ENCODE measurements at regions not wholly inside any gene's neighbourhood (a gene's known extent, or its start where the extent isn't known, plus 50 kb on each side); places are given as distances from the start of the nearest gene placed in this dataset.

- TF ChIP-seq TCF12 (IDR thresholded peaks at IDR 0.05), result no peak
- no peak for TF ChIP-seq TCF12 (CRISPR knock-in tag; IDR thresholded peaks at IDR 0.05)
- no peak for TF ChIP-seq ZFAT (CRISPR knock-in tag; conservative IDR thresholded peaks at IDR 0.05)
- TF ChIP-seq TCF7 (IDR thresholded peaks at IDR 0.05; ENCODE audit: low read depth), result no peak
- no peak for TF ChIP-seq ZNF335 (CRISPR knock-in tag; IDR thresholded peaks at IDR 0.05)
- no peak for TF ChIP-seq FOXM1 (CRISPR knock-in tag; IDR thresholded peaks at IDR 0.05)
- TF ChIP-seq MLXIP (CRISPR knock-in tag; IDR thresholded peaks at IDR 0.05; ENCODE audit: borderline replicate concordance), result no peak
- no peak for TF ChIP-seq ZFY (CRISPR knock-in tag; IDR thresholded peaks at IDR 0.05)
- TF ChIP-seq TSC22D2 (CRISPR knock-in tag; IDR thresholded peaks at IDR 0.05; ENCODE audit: borderline replicate concordance), result no peak
- no peak for TF ChIP-seq GTF2F1 (IDR thresholded peaks at IDR 0.05; ENCODE audit: low read length)
Observed at GRCh38 chr14:38850664-38851063, 252.4 kb downstream of the SEC23A start.

All from HepG2 (cell line).